DMS153 treated with DMSO at 0.1 percent for 48 hours (cell line): ENCODE measurements at regions not wholly inside any gene's neighbourhood (a gene's known extent, or its start where the extent isn't known, plus 50 kb on each side); places are given as distances from the start of the nearest gene placed in this dataset.

Experiments used
- DNase-seq: peaks from one replicate; lab custom pipeline; 2025; ENCODE audit not compliant: unreplicated experiment; lab: John Stamatoyannopoulos, UW

DNA sequence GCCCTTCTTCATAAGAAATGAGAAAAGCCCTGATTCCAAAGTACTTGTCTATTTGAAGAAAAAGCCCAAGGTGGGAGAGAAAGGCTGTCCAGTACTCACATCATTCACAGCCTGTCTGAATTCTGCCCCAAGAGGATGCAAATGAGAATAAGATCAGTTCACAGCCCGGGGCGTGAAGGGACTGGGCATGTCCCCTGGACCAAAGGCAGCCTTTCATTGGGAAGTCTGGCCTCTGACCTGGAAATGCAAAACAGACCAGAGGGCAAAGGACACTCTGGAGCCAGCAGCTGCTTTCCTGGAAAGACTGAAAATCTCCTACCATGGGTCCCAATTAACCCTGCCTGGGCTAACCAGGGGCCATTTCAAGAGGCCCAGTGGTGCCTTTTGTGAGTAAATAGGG is 191.2 kb upstream of the PELI2 start:
- DNase-seq, result no peak

DNA sequence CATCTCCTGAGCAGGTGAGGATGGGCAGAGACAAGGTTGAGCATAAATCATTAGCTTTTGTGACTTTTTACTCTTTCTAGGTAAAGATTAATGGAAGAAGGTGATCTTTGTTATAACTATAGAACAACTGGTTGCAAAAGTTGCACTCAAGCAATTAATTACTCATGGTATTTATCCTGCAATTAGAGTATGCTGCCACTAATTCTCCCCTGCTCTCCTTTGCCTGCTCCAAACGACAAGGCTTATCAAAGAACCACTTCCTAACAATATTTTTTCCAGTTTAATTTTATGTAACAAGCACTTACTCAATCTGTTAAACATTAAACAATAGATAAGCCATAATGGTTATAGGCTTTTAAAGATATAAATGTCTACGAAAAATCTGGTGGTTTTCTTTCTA is 189.9 kb upstream of the PELI2 start:
- no peak for DNase-seq

DNA sequence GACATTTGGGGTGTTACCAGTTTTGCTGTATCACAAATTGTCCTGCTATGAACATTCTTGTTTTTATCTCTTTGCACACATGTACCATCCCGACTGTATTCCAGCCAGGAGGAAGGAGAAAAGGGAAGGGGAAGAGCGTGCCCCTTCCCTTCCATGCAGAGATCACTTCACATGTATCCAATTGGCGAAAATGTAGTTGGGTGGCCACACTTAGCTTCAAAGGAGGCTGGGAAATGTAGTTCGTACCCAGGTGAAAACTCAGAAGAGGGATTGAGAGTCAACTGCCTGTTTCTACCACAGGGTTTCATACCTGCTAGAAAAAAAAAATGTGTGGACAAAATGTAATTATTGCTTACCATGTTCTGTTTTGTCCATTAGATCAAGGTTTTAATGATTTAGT is 189.1 kb upstream of the PELI2 start:
- no peak for DNase-seq

DNA sequence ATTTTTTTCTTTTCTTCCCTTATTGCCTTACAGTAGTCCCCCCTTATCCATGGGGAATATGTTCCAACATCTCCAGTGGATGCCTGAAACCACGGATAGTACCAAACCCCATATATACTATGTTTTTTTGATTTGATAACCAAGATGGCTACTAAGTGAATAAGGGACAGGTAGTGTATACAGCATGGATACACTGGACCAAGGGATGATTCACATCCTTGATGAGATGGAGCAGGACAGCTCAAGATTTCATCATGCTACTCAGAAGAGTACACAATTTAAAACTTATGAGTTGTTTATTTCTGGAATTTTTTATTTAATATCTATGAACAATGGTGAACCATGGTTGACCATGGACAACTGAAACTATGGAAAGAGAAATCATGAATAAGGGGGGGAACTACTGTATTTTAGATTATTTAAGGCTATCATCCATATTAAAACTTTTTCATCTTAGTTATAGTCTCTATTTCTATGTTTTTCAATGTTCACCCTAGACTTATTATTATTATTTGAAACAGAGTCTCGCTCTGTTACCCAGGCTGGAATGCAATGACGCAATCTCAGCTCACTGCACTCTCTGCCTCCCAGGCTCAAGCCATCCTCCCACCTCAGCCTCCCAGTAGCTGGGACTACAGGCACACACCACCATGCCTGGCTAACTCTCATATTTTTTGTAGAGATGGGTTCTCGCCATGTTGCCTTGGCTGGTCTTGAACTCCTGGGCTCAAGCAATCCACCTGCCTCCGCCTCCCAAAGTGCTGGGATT is 188.0 kb upstream of the PELI2 start:
- no peak for DNase-seq

DNA sequence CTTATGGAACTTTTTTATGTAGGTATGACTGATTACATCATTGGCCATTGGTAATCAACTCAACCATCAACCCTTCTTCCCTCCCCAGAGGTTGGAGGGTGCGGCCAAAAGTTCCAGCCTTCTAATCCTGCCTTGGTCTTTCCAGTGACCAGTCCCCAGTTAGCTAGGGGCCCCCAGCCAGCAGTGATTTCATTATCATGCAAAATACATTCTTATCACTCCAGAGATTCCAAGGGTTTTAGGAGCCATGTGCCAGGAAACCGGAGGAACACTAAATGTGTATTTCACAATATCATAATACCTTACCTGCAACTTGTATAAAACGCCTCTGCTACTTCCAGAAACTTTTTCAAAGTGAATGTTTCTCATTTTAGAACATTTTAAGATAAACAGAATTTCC is 181.5 kb upstream of the PELI2 start:
- DNase-seq, result no peak

DNA sequence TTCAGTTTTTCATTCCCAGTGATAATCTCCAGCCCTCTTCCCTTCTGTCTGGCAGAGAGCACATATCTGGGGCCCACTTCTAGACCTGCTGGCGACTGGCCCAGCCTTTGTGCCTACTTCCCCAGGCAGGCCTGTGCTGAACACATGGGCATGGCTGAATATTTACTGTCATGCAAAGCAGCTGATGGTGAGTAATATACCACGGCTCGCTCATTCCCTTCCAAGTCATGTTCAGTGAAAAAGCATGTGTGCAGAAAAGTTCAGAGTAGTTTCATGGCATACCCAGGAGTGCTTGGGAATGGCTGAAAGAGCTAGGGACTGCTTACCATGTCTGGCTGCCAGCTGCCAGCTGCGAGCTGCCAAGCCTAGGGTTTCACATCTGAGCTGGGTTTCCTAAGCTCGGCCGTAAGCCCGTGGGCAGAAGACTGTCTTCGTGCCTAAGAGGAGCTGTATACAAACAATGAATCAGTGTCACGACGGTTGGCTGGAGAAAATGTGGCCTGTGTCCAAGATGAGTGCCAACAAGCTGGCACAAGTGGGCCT is 179.9 kb upstream of the PELI2 start:
- DNase-seq, result no peak

DNA sequence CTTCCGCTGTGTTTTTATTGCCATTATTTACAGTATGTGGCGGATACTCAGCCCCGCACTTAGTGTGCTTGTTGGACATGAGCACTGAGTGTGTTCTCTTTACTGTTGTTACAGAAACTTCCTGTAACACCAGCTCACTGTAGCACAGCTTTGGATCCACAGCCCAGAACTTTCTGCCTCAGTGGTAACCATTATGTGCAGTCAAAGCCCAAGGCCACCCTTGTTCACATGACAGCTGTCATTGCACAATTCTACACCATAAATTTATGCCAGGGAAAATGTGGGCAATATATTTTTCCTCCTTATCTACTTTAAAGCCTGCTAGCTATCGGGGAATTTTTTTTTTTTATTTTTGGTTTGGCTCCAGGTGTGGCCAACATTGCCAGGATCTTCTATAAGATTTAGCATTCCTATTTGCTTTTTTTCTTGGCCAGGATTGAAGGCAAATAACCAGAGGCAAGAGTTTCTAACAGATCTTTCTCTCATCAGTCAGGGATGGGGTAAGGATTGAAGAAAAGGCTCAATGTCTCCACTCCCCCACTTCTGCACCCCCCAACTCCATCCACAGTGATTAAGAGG is 176.0 kb upstream of the PELI2 start:
- no peak for DNase-seq

DNA sequence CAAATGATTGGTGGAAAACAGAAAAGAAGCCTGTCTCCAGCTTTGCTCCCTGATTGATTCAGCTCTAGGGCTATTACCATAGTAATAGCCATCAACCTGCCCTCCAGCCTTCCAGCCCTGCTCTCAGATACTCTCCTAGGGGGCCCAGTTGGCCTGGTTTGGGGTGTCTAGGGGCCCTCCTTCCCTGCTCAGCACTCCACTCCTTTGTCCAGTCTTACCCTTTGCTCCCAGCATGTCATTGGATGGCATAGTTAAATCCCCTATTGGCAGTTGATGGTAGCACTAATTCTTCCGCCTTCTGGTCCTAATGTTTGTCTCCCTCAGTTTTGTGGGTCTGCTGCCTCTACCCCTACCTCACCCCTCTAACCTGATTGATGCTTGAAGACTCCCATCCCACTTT is 175.4 kb upstream of the PELI2 start:
- DNase-seq, result no peak

DNA sequence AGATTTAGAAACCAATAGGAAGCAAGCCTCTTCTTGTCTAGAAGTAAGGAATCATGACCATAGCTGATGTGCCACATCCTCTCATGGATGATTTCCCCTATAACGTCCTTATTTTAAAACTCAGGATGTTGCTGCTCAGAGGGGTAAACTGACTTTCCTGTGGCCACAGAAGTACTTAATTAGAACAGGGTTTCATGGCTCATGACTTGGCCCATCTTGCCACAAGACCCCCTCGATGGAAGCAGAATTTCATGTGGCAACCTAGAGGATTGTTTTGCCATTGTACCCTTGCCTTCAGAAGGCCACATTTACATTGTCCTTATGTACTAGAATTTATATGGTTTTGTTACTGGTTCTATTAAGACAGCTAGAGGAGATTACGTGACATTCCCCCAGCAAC is 173.5 kb upstream of the PELI2 start:
- no peak for DNase-seq

DNA sequence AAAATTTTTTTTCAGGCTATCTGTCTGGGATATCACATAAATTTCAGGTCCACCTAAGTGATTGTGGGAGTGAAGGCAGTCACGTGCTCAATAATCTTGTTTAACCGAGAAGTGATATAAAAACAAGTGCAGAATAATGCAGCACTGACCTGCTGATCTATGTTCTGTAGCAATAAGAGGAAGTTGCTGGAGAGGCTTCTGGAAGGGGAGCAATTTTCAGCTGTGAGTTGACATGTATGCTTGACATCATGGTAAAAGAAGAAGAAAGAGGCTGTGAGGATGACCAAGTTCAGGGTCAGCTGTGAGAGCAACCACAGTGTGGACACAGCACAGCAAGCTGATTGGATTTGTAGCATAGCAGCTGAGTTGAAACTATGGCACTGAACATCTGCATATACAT is 172.0 kb upstream of the PELI2 start:
- no peak for DNase-seq

DNA sequence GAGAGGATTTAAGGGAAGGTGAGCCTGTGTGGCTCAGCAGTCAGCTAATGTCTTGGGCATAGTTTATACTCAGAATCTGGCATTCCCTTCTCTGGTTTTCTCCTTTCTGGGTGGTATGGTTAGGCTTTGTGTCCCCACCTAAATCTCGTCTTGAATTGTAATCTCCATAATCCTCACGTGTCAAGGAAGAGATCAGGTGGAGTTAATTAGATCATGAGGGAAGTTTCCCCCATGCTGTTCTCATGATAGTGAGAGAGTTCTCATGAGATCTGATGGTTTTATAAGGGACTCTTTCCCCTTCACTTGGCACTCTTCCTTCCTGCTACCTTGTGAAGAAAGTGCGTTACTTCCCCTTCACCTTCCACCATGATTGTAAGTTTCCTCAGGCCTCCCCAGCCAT is 169.8 kb upstream of the PELI2 start:
- DNase-seq, result no peak

DNA sequence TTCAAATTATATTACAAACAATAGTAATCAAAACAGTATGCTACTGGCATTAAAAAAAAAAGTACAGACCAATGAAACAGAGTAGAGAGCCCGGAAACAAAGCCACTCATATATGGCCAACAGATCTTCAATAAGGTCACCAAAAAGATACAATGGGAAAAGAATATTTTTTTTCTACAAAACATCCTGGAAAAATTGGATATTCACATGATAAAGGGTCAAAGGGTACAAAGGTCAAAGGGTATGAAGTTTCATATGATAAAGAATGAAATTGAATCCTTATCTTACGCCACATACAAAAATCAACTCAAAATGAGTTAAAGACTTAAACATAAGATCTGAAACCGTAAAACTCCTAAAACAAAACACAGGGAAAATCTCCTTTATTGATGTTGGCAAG is 168.5 kb upstream of the PELI2 start:
- DNase-seq, result no peak

DNA sequence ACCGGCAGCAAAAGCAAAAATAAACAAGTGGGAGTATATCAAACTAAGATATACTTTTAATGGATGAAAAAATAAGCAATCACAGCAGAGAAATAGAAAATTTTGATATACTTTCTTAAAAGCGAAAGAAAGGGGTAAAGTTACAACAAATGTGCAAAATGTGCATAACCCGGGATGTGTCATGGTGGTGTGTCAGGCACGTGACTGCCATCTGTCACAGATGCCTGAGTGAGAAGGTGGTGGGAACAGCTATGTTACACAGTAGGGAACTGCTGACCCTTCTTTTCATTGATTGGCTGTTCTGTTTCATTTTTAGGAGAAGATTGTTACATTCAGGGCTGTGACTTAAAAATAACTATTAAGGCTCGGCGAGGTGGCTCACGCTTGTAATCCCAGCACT is 168.1 kb upstream of the PELI2 start:
- no peak for DNase-seq

DNA sequence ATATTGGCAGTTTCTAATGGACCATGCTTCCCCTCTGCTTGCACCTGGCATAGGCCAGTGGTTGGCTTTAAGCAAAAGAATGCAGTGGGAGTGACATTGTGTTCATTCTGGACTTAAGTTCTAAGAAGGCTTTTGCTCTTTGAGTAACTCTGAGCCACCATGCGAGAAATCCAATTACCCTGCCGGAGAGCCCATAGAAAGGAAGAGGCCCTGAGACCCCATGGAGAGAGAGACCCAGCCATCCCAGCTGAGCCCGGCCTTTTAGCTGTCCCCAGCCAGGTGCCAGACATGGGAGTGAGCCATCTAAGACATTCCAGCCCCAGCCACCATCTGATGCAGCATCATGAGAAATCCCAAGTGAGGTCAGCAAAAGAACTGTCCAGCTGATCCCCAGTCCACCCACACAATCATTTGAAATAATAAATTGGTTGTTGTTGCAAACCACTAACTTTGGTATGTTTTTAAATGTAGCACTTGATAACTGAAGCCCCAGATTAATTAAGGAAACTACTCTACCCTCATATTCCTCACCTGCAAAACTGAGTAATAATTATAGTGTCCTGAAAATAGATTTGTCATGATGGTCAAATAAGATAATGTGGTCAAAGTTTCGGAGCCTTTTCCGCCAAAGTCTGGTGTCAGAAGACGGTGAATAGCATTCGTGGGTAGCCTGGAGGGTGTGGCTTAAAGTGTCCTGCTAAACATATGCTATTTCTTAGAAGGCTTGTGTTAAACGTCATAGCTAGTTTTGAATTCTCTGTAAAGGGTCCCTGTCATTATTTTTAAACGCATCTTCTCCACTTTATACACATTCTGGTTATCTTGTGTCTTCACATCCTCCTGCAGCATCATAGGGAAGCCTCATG is 166.6 kb upstream of the PELI2 start:
- no peak for DNase-seq

DNA sequence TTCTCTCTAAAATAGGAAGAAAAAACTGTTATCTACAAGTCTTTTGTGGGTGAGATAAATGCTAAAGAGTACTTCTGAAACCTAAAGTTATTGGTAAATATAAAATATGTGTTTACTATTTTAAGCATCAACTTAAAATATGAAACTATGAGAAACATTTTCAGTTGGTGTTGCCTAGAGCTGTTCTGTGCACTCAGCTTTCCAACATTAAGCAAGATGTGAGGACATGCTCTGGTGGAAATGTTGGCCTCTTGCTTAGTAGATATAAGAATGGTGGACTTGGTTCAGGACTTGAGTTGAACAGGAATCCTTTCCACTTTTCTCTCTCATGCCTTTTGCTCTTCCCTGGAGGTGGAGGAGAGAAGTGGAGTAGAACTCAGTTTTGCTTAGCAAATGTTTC is 164.1 kb upstream of the PELI2 start:
- DNase-seq, result no peak

DNA sequence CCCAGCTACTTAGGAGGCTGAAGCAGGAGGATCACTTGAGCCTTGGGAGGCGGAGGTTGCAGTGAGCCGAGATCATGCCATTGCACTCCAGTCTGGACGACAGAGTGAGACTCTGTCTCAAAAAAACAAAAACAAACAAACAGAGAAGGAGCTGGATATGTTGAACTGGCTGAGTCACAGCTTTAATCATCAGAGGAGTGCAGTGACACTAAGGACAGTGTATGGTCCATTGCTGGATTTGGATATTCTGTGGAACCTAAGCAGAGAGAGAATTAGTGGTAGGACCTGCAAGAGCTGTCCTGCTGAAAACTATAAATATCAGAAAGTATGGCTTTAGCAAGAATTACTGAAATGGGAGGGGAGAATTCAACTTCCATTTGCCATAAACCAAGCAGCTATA is 163.0 kb upstream of the PELI2 start:
- no peak for DNase-seq

DNA sequence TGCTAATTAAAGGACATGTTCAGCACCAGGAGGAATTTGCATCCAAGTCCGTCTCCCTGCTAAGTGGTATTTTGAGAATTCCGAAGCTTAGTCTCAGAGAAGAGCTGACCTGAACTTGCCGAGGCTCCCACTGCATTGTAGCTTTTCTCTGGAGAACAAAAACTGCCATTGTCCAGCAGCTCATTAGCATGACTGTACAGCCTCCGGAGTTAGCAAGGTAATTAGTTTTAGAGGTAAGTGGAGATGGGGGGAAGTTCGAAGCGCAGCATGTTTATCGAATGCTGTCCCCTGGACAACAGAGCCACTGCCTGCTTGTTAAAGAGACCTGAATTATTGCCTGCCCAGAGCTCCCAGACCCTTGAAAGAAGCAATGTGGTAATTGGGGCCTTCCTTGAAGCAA is 160.3 kb upstream of the PELI2 start:
- DNase-seq, result no peak

DNA sequence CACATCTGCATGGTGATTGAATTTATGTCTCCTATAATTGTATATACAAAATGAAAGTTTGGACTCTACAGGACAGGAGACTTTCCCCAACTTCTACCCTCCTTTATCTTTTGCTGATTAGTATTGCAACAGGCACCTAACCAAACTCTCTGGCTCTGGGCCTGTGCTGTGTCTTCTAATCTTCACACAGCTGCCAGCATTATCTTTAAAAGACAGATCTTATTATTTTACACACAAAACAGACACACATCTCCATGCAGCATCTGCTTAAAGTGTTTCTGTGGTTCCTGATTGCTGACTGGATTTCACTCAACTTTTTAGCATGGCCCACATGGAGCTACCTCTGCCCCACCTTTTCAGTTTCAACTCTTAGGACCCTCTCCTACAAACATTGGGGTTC is 154.9 kb upstream of the PELI2 start:
- DNase-seq, result no peak

DNA sequence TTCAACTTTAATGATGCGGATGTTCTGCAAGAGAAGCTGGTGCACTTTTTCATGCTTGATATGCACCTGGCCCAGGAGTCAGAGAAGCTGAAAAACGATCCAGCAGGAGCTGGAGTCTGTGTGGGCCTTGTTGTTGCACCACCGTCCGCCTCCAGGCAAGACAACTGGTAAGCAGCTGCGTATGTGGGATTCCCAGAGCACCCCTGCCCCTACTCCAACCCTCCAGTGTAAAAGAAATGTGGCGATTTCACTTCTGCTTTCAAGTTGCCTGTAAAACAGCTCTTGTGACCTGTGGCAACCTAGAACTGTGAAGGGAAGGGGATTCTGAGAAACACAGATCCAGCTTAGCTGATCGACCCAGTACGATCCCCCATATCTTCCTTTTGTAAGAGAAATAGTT is 154.1 kb upstream of the PELI2 start:
- DNase-seq, result no peak

DNA sequence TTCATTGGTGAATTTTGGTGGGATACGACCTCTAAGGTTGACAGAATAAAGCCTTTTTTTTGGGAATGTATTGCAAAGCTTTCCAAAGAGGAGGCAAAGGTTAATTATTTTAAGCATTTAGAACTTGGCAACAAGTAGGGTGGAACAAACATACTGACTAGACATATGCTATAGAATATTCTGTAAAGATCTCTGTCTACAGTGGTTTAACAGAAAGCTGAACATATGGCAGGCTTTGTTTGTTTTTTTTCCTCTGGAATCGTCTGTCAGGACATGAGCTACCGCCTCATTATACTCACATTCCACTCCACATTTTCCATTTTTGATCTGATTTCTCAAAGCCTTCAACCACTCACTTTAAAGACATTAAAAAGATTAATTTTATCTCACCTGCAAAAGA is 153.4 kb upstream of the PELI2 start:
- no peak for DNase-seq

DNA sequence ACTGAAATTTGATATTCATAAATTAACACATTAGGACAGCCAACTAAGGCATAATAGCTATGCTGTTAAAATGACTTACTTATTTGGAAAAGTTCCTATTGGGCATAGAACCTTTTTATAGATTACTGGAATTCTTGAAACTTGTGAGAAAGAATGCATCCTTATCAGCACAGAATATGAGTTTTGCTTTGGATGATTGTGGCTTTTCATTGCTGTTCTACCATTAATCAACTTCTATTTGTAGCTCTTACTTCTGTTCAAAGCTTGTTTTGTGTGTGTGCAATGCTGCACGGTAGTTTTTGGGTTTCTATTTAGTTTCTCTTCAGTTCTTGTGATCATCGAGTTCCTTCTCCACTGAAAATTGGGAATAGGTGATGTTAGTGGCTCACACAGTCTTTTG is 152.4 kb upstream of the PELI2 start:
- DNase-seq, result no peak

DNA sequence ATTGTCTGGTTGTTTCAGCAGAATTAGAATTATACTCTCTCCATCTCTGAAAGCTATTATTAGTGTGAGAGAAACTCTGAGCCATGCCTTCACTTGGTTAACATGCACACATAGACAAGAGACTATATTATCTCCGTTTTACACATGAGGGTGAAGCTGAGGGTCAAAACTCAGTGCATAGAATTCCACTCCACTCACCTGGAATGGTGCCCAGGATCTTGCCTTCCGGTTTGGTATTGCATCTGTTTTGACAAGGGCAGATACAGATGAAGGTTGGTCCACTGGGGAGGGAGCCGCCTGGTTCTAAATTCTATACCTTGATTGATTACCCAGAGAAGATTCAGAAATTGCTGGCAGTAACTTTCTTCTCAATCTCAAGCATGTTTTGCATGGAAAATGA is 149.5 kb upstream of the PELI2 start:
- DNase-seq, result no peak
